Vagina (tissue), 2 donors: ENCODE measurements at regions not wholly inside any gene's neighbourhood (a gene's known extent, or its start where the extent isn't known, plus 50 kb on each side); places are given as distances from the start of the nearest gene placed in this dataset.

Experiments used
- DNase-seq, 2 donors: peaks; one replicate each; pipeline ENCODE4 v3.0.0-alpha.2; 2017; ENCODE audit errors: extremely low spot score in 2 of 2
- H3K27ac ChIP-seq: fragments of 200-600 bp; sonication (generic); one replicate; pipeline ENCODE4 v1.5.1; 2019
- H3K27me3 ChIP-seq: fragments of 200-600 bp; sonication (generic); one replicate; pipeline ENCODE4 v1.5.1; 2019
- H3K36me3 ChIP-seq, 2 donors: fragments of 200-600 bp; sonication (generic); one replicate each; pipeline ENCODE4 v1.5.1; 2017 to 2019
- H3K4me1 ChIP-seq: fragments of 200-600 bp; sonication (generic); one replicate; pipeline ENCODE4 v1.5.1; 2019
- H3K4me3 ChIP-seq, 2 donors: fragments of 200-600 bp; sonication (generic); 1 replicate in 1 of 2; 2 replicates in 1 of 2; pipeline ENCODE4 v1.5.1; 2016 to 2019
- H3K9me3 ChIP-seq: fragments of 200-600 bp; sonication (generic); one replicate; pipeline ENCODE4 v1.5.1; 2019
- POLR2A ChIP-seq, 2 donors: fragments of 450-650 bp; IDR thresholded peaks; one replicate each; pipeline ENCODE4 v1.6.1; 2017; ENCODE audit warnings: antibody characterized with exemption in 2 of 2, mild to moderate bottlenecking in 2 of 2, moderate library complexity in 2 of 2
- POLR2AphosphoS5 ChIP-seq, 2 donors: sonication (generic); formaldehyde crosslinking; IDR thresholded peaks; one replicate each; pipeline ENCODE4 v1.9.0; 2017; ENCODE audit warnings: antibody characterized with exemption in 2 of 2, mild to moderate bottlenecking in 2 of 2, low read depth in 1 of 2; ENCODE audit not compliant: insufficient read depth in 1 of 2
- intact Hi-C: fragments of 100-400 bp; cut with DNase I; formaldehyde crosslinking; loops from one replicate; pipeline ENCODE4 v1.15.1; 2023
- TF ChIP-seq, protein P1 (sequence below), 3 experiments: fragments of 450-650 bp in 2 of 3; fragments of 200-600 bp in 1 of 3; sonication (generic) in 1 of 3; IDR thresholded peaks; one replicate each; pipeline ENCODE4 v1.5.1; 2017 to 2019; ENCODE audit warnings: antibody characterized with exemption in 3 of 3, mild to moderate bottlenecking in 2 of 3, moderate library complexity in 2 of 3

- peaks cover 14% of the 10 kb centered on the region for H3K4me1 ChIP-seq
- H3K4me3 ChIP-seq: no peak overlapping the region
- H3K27ac ChIP-seq: no peak overlapping the region
- H3K9me3 ChIP-seq: no peaks in the 10 kb centered on the region
- no peaks in the 10 kb centered on the region for H3K27me3 ChIP-seq
- no peaks in the 10 kb centered on the region for H3K36me3 ChIP-seq
- TF ChIP-seq POLR2AphosphoS5 (IDR thresholded peaks at IDR 0.05; ENCODE audit: insufficient read depth in 1 of 2, low read depth in 1 of 2) (no peak), POLR2A (IDR thresholded peaks at IDR 0.05) (no peak)
- TF ChIP-seq, protein P1, sequence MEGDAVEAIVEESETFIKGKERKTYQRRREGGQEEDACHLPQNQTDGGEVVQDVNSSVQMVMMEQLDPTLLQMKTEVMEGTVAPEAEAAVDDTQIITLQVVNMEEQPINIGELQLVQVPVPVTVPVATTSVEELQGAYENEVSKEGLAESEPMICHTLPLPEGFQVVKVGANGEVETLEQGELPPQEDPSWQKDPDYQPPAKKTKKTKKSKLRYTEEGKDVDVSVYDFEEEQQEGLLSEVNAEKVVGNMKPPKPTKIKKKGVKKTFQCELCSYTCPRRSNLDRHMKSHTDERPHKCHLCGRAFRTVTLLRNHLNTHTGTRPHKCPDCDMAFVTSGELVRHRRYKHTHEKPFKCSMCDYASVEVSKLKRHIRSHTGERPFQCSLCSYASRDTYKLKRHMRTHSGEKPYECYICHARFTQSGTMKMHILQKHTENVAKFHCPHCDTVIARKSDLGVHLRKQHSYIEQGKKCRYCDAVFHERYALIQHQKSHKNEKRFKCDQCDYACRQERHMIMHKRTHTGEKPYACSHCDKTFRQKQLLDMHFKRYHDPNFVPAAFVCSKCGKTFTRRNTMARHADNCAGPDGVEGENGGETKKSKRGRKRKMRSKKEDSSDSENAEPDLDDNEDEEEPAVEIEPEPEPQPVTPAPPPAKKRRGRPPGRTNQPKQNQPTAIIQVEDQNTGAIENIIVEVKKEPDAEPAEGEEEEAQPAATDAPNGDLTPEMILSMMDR (IDR thresholded peaks at IDR 0.05): no peak
- no peak for DNase-seq
- intact Hi-C loops: no loop called here
Measured at GRCh38 chr2:48249025-48249424, 65.5 kb upstream of the FOXN2 start.

DNA sequence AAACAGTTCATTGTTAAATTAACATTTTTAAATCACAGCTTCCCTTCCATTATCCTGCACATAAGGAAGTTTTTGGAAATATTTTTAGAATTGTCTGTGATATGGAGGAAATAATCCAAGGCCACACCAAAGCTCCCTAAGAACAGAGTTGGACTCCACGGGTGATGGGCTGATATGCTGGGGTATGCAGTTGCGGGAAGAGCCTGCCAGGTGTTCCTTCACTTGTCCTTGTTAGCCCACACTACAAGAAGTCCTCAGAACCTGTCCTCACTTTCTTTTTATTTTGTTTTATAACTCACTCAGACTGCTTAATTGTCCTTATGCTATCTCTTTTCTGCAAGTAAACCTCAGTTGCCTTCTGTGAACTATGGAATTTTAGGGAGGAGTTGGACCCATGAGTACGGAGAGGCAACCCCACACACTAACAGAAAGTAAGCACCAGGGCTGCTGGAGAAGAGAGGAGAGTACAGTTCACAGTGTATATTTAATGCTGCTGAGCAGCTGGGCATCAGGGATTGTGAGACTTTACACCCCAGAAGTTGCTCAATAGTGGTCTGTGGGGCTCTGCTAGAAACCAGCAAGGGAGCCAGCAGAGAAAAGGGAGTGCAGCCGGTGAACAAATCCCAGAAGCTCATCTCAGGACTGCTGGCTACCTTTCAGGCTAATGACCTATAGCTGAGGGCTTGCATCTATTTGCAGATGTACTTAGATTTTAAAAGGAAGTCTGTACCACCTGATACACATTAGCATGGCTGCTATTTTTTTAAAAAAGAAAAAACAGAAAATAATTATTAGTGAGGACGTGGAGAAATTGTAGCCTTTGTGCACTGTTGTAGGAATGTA, 64.6 kb upstream of the FOXN2 start:
- no peak overlapping the region for H3K27ac ChIP-seq
- no peak for TF ChIP-seq POLR2AphosphoS5 (IDR thresholded peaks at IDR 0.05; ENCODE audit: insufficient read depth in 1 of 2, low read depth in 1 of 2)
- H3K9me3 ChIP-seq: no peaks in the 10 kb centered on the region
- H3K4me1 ChIP-seq: peaks cover 14% of the 10 kb centered on the region
- H3K36me3 ChIP-seq: no peaks in the 10 kb centered on the region
- no peaks in the 10 kb centered on the region for H3K27me3 ChIP-seq
- DNase-seq: no peak
- intact Hi-C loops: no loop called here
- H3K4me3 ChIP-seq: no peak overlapping the region

GRCh38 chr2:48250474-48250844, 64.0 kb upstream of the FOXN2 start:
- no peak overlapping the region for H3K4me3 ChIP-seq
- H3K4me1 ChIP-seq: peaks cover 14% of the 10 kb centered on the region
- H3K9me3 ChIP-seq: no peaks in the 10 kb centered on the region
- no peaks in the 10 kb centered on the region for H3K27me3 ChIP-seq
- no peak overlapping the region for H3K27ac ChIP-seq
- no peak for DNase-seq
- TF ChIP-seq POLR2AphosphoS5 (IDR thresholded peaks at IDR 0.05; ENCODE audit: insufficient read depth in 1 of 2, low read depth in 1 of 2) (no peak), POLR2A (IDR thresholded peaks at IDR 0.05) (no peak)
- TF ChIP-seq, protein P1 (IDR thresholded peaks at IDR 0.05): no peak
- no peaks in the 10 kb centered on the region for H3K36me3 ChIP-seq
- intact Hi-C loops: no loop called here

DNA sequence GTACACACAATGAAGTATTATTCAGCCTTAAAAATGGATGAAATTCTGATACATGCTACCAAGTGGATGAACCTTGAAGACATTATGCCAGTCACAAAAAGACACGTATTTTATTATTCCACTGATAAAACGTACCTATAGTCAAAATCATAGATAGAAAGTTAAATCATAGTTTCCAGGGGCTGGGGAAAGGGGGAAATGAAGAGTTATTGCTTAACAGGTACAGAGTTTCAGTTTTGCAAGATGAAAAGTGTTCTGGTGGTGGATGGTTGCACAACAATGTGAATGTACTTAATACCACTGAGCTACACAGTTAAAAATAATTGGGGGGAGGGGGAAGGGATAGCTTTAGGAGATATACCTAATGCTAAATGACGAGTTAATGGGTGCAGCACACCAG, 63.5 kb upstream of the FOXN2 start:
- H3K4me1 ChIP-seq: peaks cover 14% of the 10 kb centered on the region
- no peak overlapping the region for H3K4me3 ChIP-seq
- no peaks in the 10 kb centered on the region for H3K36me3 ChIP-seq
- intact Hi-C loops: no loop called here
- DNase-seq: no peak
- H3K27me3 ChIP-seq: no peaks in the 10 kb centered on the region
- H3K9me3 ChIP-seq: no peaks in the 10 kb centered on the region
- no peak overlapping the region for H3K27ac ChIP-seq
- TF ChIP-seq, protein P1 (IDR thresholded peaks at IDR 0.05): no peak
- no peak for TF ChIP-seq POLR2A (IDR thresholded peaks at IDR 0.05)
- no peak for TF ChIP-seq POLR2AphosphoS5 (IDR thresholded peaks at IDR 0.05; ENCODE audit: insufficient read depth in 1 of 2, low read depth in 1 of 2)

- intact Hi-C loops: no loop called here
- TF ChIP-seq, protein P1 (IDR thresholded peaks at IDR 0.05): no peak
- no peak for TF ChIP-seq POLR2AphosphoS5 (IDR thresholded peaks at IDR 0.05; ENCODE audit: insufficient read depth in 1 of 2, low read depth in 1 of 2)
- no peak for TF ChIP-seq POLR2A (IDR thresholded peaks at IDR 0.05)
- no peak overlapping the region for H3K27ac ChIP-seq
Measured at GRCh38 chr2:48251437-48252148, 62.9 kb upstream of the FOXN2 start.

More at GRCh38 chr2:48251437-48252148, 62.9 kb upstream of the FOXN2 start:
- no peak for DNase-seq
- Histone ChIP-seq H3K27me3 (no peaks in the 10 kb centered on the region), H3K9me3 (no peaks in the 10 kb centered on the region), H3K4me1 (peaks cover 14% of the 10 kb centered on the region), H3K36me3 (no peaks in the 10 kb centered on the region), H3K4me3 (no peak overlapping the region)
